ENCODE measurements at regions not wholly inside any gene's neighbourhood (a gene's known extent, or its start where the extent isn't known, plus 50 kb on each side); places are given as distances from the start of the nearest gene placed in this dataset.

DNA sequence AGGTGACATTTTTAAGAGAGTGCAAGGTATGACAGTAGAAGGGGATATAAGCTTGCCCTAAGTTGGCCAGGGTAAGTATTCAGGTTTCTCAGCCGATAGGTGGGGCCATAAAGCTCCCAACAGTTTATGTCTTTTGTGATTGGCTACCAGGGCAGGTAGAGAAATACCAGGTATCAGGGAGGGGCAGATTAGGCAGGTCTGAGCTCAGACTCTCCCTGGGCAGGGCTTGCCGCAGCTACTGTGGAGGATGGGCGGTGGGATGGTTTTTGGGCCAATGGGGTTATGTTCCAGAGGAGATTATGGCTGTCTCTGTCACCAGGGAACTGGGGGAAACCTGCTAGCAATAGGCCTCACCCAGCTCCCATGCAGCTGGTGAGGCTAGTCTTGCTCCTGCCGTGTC, 211.6 kb downstream of the PTH2R start:
- H4K20me1 ChIP-seq (ENCODE audit: insufficient read depth), result no peaks in the 10 kb centered on the region
- BruUV-seq (replicated peaks), result no TSS peak
- POLR2A ChIA-PET (ENCODE audit: unreplicated experiment), result no interaction called here
- H3K9me2 ChIP-seq (ENCODE audit: insufficient read depth), result no peaks in the 10 kb centered on the region
- H3K27me3 ChIP-seq (ENCODE audit: insufficient read depth, low read depth), result no peaks in the 10 kb centered on the region
- H3K36me3 ChIP-seq (ENCODE audit: low read depth), result no peaks in the 10 kb centered on the region
- H2AFZ ChIP-seq, result no peak overlapping the region
- H3K27ac ChIP-seq, result no peak overlapping the region
- no peak overlapping the region for H3K4me2 ChIP-seq
- CTCF ChIA-PET, result no interaction called here
- intact Hi-C loops (cut with micrococcal nuclease; ENCODE audit: unreplicated experiment), result no loop called here
- DNase-seq, result no peak
- H3K4me1 ChIP-seq (replicated peaks; ENCODE audit: insufficient read depth), result no peaks in the 10 kb centered on the region
- no peaks in the 10 kb centered on the region for H3K79me2 ChIP-seq (ENCODE audit: low read depth)
- H3F3A ChIP-seq (ENCODE audit: insufficient read depth, low read depth), result no peaks in the 10 kb centered on the region
- no peak overlapping the region for H3K4me3 ChIP-seq
- TF ChIP-seq, protein P1, sequence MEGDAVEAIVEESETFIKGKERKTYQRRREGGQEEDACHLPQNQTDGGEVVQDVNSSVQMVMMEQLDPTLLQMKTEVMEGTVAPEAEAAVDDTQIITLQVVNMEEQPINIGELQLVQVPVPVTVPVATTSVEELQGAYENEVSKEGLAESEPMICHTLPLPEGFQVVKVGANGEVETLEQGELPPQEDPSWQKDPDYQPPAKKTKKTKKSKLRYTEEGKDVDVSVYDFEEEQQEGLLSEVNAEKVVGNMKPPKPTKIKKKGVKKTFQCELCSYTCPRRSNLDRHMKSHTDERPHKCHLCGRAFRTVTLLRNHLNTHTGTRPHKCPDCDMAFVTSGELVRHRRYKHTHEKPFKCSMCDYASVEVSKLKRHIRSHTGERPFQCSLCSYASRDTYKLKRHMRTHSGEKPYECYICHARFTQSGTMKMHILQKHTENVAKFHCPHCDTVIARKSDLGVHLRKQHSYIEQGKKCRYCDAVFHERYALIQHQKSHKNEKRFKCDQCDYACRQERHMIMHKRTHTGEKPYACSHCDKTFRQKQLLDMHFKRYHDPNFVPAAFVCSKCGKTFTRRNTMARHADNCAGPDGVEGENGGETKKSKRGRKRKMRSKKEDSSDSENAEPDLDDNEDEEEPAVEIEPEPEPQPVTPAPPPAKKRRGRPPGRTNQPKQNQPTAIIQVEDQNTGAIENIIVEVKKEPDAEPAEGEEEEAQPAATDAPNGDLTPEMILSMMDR (conservative IDR thresholded peaks at IDR 0.05), result no peak
- TF ChIP-seq EZH2 (IDR thresholded peaks at IDR 0.05; ENCODE audit: low read depth), result no peak
- no peaks in the 10 kb centered on the region for H3K9me3 ChIP-seq (ENCODE audit: insufficient read depth, low read depth)

DNA sequence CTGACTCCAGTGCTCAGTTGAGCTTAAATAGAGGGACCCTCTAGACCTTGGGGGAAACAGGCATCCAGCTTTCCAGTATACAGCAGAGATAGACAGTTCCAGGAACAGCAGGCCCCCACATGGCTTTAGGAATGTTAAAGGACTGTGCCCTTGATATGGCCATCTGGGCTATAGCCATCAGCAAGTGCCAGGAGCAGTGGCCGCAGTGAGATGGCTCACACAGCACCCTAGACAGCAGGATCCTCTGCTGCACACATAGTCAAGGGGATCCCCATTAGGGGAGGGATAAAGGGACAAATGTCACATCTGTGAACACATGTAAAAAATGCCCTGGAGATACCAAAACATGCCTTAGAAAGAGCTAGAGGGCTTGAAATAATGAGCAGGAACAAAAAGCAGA, 213.4 kb downstream of the PTH2R start:
- no peaks in the 10 kb centered on the region for H3K9me2 ChIP-seq (ENCODE audit: insufficient read depth)
- CTCF ChIA-PET, result no interaction called here
- no peak for DNase-seq
- H3K27me3 ChIP-seq (ENCODE audit: insufficient read depth, low read depth), result no peaks in the 10 kb centered on the region
- no peak overlapping the region for H2AFZ ChIP-seq
- no peaks in the 10 kb centered on the region for H3K79me2 ChIP-seq (ENCODE audit: low read depth)
- no peak overlapping the region for H3K4me3 ChIP-seq
- intact Hi-C loops (cut with micrococcal nuclease; ENCODE audit: unreplicated experiment), result no loop called here
- no peaks in the 10 kb centered on the region for H3K36me3 ChIP-seq (ENCODE audit: low read depth)
- H3K27ac ChIP-seq, result no peak overlapping the region
- BruUV-seq (replicated peaks), result no TSS peak
- H3K4me2 ChIP-seq, result no peak overlapping the region
- H3K4me1 ChIP-seq (replicated peaks; ENCODE audit: insufficient read depth), result no peaks in the 10 kb centered on the region
- no peaks in the 10 kb centered on the region for H4K20me1 ChIP-seq (ENCODE audit: insufficient read depth)
- H3K9me3 ChIP-seq (ENCODE audit: insufficient read depth, low read depth), result no peaks in the 10 kb centered on the region
- no peaks in the 10 kb centered on the region for H3F3A ChIP-seq (ENCODE audit: insufficient read depth, low read depth)
- POLR2A ChIA-PET (ENCODE audit: unreplicated experiment), result no interaction called here
- TF ChIP-seq, protein P1 (conservative IDR thresholded peaks at IDR 0.05), result no peak
- no peak for TF ChIP-seq EZH2 (IDR thresholded peaks at IDR 0.05; ENCODE audit: low read depth)

DNA sequence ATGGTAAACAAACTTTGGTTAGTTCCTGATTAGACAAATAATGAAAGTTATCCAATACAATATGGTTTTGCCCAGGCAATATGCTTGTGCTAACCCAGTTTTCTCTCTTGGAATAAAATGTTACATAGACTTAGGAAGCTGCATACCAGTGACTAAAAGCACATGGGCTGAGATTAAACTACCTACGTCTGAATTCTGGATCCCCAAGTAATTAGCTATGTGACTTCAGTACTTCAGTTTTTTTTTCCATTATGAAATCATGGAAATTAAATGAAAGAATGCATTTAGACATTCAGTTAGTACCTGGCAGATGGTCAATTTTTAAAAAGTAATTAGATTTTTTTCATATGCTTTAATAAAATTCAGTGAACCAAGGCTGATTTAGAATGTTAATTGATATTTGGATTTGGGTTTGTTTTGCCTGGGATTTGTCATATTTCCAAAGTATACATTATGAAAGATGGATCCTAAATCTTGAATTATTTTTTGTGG, 213.9 kb downstream of the PTH2R start:
- H3K4me3 ChIP-seq, result no peak overlapping the region
- DNase-seq, result no peak
- H3K9me2 ChIP-seq (ENCODE audit: insufficient read depth), result no peaks in the 10 kb centered on the region
- no peaks in the 10 kb centered on the region for H3K27me3 ChIP-seq (ENCODE audit: insufficient read depth, low read depth)
- H3K79me2 ChIP-seq (ENCODE audit: low read depth), result no peaks in the 10 kb centered on the region
- H3K9me3 ChIP-seq (ENCODE audit: insufficient read depth, low read depth), result no peaks in the 10 kb centered on the region
- ChIA-PET CTCF (no interaction called here), POLR2A (ENCODE audit: unreplicated experiment) (no interaction called here)
- no peaks in the 10 kb centered on the region for H3K36me3 ChIP-seq (ENCODE audit: low read depth)
- BruUV-seq (replicated peaks), result no TSS peak
- no peaks in the 10 kb centered on the region for H3F3A ChIP-seq (ENCODE audit: insufficient read depth, low read depth)
- H3K27ac ChIP-seq, result no peak overlapping the region
- TF ChIP-seq, protein P1 (conservative IDR thresholded peaks at IDR 0.05), result no peak
- no peak for TF ChIP-seq EZH2 (IDR thresholded peaks at IDR 0.05; ENCODE audit: low read depth)
- no peak overlapping the region for H3K4me2 ChIP-seq
- H2AFZ ChIP-seq, result no peak overlapping the region
- H3K4me1 ChIP-seq (replicated peaks; ENCODE audit: insufficient read depth), result no peaks in the 10 kb centered on the region
- H4K20me1 ChIP-seq (ENCODE audit: insufficient read depth), result no peaks in the 10 kb centered on the region
- intact Hi-C loops (cut with micrococcal nuclease; ENCODE audit: unreplicated experiment), result no loop called here
